ENCODE measurements at regions not wholly inside any gene's neighbourhood (a gene's known extent, or its start where the extent isn't known, plus 50 kb on each side); places are given as distances from the start of the nearest gene placed in this dataset.

- no peaks in the 10 kb centered on the region for H3K9me3 ChIP-seq
- no peaks in the 10 kb centered on the region for H3K27me3 ChIP-seq
- peaks cover 18% of the 10 kb centered on the region for H3K4me1 ChIP-seq
- DNase-seq = no peak
- no peak for TF ChIP-seq CTCF (IDR thresholded peaks at IDR 0.05; ENCODE audit: low read depth, low read length)
- no peaks in the 10 kb centered on the region for H3K36me3 ChIP-seq
- no peak overlapping the region for H3K4me3 ChIP-seq (ENCODE audit: low read depth, low read length)
Measured at GRCh38 chr5:124872086-124872485, 125.6 kb upstream of the ZNF608 start.

GRCh38 chr5:124872615-124873014 is 126.2 kb upstream of the ZNF608 start:
- H3K27me3 ChIP-seq = no peaks in the 10 kb centered on the region
- no peak overlapping the region for H3K4me3 ChIP-seq (ENCODE audit: low read depth, low read length)
- H3K4me1 ChIP-seq = peaks cover 15% of the 10 kb centered on the region
- no peaks in the 10 kb centered on the region for H3K36me3 ChIP-seq
- TF ChIP-seq CTCF (IDR thresholded peaks at IDR 0.05; ENCODE audit: low read depth, low read length) = no peak
- no peaks in the 10 kb centered on the region for H3K9me3 ChIP-seq
- no peak for DNase-seq

- no peak overlapping the region for H3K4me3 ChIP-seq (ENCODE audit: low read depth, low read length)
- no peaks in the 10 kb centered on the region for H3K9me3 ChIP-seq
- no peaks in the 10 kb centered on the region for H3K27me3 ChIP-seq
- no peak for DNase-seq
- H3K4me1 ChIP-seq = peaks cover 13% of the 10 kb centered on the region
- no peaks in the 10 kb centered on the region for H3K36me3 ChIP-seq
- no peak for TF ChIP-seq CTCF (IDR thresholded peaks at IDR 0.05; ENCODE audit: low read depth, low read length)
Measured at GRCh38 chr5:124873188-124873587, 126.7 kb upstream of the ZNF608 start.

- peaks cover 13% of the 10 kb centered on the region for H3K4me1 ChIP-seq
- H3K36me3 ChIP-seq = no peaks in the 10 kb centered on the region
- DNase-seq = no peak
- TF ChIP-seq CTCF (IDR thresholded peaks at IDR 0.05; ENCODE audit: low read depth, low read length) = no peak
- H3K4me3 ChIP-seq (ENCODE audit: low read depth, low read length) = no peak overlapping the region
- H3K9me3 ChIP-seq = no peaks in the 10 kb centered on the region
- no peaks in the 10 kb centered on the region for H3K27me3 ChIP-seq
Measured at GRCh38 chr5:124873713-124874112, 127.3 kb upstream of the ZNF608 start.

- no peak for TF ChIP-seq CTCF (IDR thresholded peaks at IDR 0.05; ENCODE audit: low read depth, low read length)
- Histone ChIP-seq H3K27me3 (no peaks in the 10 kb centered on the region), H3K4me3 (ENCODE audit: low read depth, low read length) (no peak overlapping the region), H3K4me1 (no peaks in the 10 kb centered on the region), H3K36me3 (no peaks in the 10 kb centered on the region), H3K9me3 (no peaks in the 10 kb centered on the region)
- no peak for DNase-seq
Measured at GRCh38 chr5:124876566-124876965, 130.1 kb upstream of the ZNF608 start.

GRCh38 chr5:124876983-124877382 is 130.5 kb upstream of the ZNF608 start:
- no peak for TF ChIP-seq CTCF (IDR thresholded peaks at IDR 0.05; ENCODE audit: low read depth, low read length)
- Histone ChIP-seq H3K4me1 (no peaks in the 10 kb centered on the region), H3K9me3 (no peaks in the 10 kb centered on the region), H3K27me3 (no peaks in the 10 kb centered on the region), H3K4me3 (ENCODE audit: low read depth, low read length) (no peak overlapping the region), H3K36me3 (no peaks in the 10 kb centered on the region)
- no peak for DNase-seq
